HCT116 (cell line): ENCODE measurements at regions not wholly inside any gene's neighbourhood (a gene's known extent, or its start where the extent isn't known, plus 50 kb on each side); places are given as distances from the start of the nearest gene placed in this dataset.

Experiments
- ATAC-seq: fragments of 200-7000 bp; cut with Tn5 transposase; 2 replicates; pipeline ENCODE4 v1.9.1; 2020; ENCODE audit warnings: mild to moderate bottlenecking, moderate library complexity
- BruUV-seq: library from RNA; stranded (reverse); fragments of 400-500 nt; replicated peaks from 2 replicates; lab custom pipeline; 2021; lab: Mats Ljungman, UMichigan
- CTCF ChIA-PET: fragments of 300-600 bp; sonication (Branson Sonifier 250); formaldehyde crosslinking; loops from one replicate; lab custom pipeline; 2021; ENCODE audit warnings: antibody characterized with exemption; lab: Charles Lee
- POLR2A ChIA-PET: fragments of 300-600, 350-600 bp; sonication (Branson Sonifier 250); formaldehyde crosslinking; loops from one replicate; lab custom pipeline; 2021; ENCODE audit warnings: antibody characterized with exemption; lab: Charles Lee
- RAD21 ChIA-PET, 2 experiments: fragments of 300-600 bp; sonication (Branson Sonifier 250); formaldehyde crosslinking; loops; one replicate each; lab custom pipeline; 2023; ENCODE audit warnings: low total read pairs in 2 of 2; ENCODE audit not compliant: uncharacterized antibody in 2 of 2, unreplicated experiment in 2 of 2, low non-redundant PET in 1 of 2; lab: Charles Lee
- DNase-seq: peaks from one replicate; pipeline ENCODE4 v3.0.0-alpha.2; 2010; ENCODE audit warnings: low read depth, low spot score
- H2AFZ ChIP-seq: fragments of 200-600 bp; shearing (Covaris generic), sonication (generic); 2 replicates; pipeline ENCODE4 v1.6.1; 2017; ENCODE audit warnings: low read depth, mixed run types, mixed read lengths, antibody characterized with exemption, low read length; ENCODE audit not compliant: poor library complexity, severe bottlenecking
- H3K27ac ChIP-seq: 2 replicates; pipeline ENCODE4 v1.5.1; 2012; ENCODE audit warnings: low read depth, low read length
- H3K27me3 ChIP-seq: fragments of 200-600 bp; sonication (generic); 2 replicates; pipeline ENCODE4 v1.6.1; 2016; ENCODE audit warnings: mixed run types, low read length, mixed read lengths; ENCODE audit not compliant: insufficient read depth
- H3K36me3 ChIP-seq, 2 experiments: fragments of 200-500 bp in 1 of 2; fragments of 200-600 bp in 1 of 2; sonication (Bioruptor generic) in 1 of 2; sonication (generic) in 1 of 2; 2 replicates each; pipeline versions ENCODE4 v1.5.1 to v1.6.1; 2014 to 2016; ENCODE audit warnings: low read length in 2 of 2, inconsistent platforms in 1 of 2, mixed read lengths in 1 of 2, mixed run types in 1 of 2; ENCODE audit not compliant: insufficient read depth in 2 of 2, control insufficient read depth in 1 of 2
- H3K4me1 ChIP-seq, 2 experiments: fragments of 200-600 bp in 1 of 2; sonication (generic) in 1 of 2; 2 replicates each; pipeline versions ENCODE4 v1.5.1 to v1.6.1; 2012 to 2017; ENCODE audit warnings: low read length in 2 of 2, inconsistent platforms in 1 of 2, mild to moderate bottlenecking in 1 of 2, mixed read lengths in 1 of 2, mixed run types in 1 of 2, moderate library complexity in 1 of 2; ENCODE audit not compliant: insufficient read depth in 2 of 2, control insufficient read depth in 1 of 2
- H3K4me2 ChIP-seq: fragments of 200-600 bp; sonication (generic); 2 replicates; pipeline ENCODE4 v1.6.1; 2017; ENCODE audit warnings: mixed run types, low read length, mixed read lengths
- H3K4me3 ChIP-seq, 2 experiments: fragments of 200-600 bp in 1 of 2; sonication (generic) in 1 of 2; replicated peaks in 1 of 2; 2 replicates each; pipeline ENCODE4 v1.5.1; 2011 to 2016; ENCODE audit warnings: low read length in 2 of 2, control low read depth in 1 of 2, low read depth in 1 of 2, mild to moderate bottlenecking in 1 of 2, mixed read lengths in 1 of 2, mixed run types in 1 of 2
- H3K79me2 ChIP-seq: fragments of 200-600 bp; sonication (generic); 2 replicates; pipeline ENCODE4 v1.6.1; 2017; ENCODE audit warnings: mild to moderate bottlenecking, mixed run types, low read length, moderate library complexity, mixed read lengths; ENCODE audit not compliant: insufficient read depth
- H3K9ac ChIP-seq: fragments of 200-600 bp; sonication (generic); 2 replicates; pipeline ENCODE4 v1.6.1; 2016; ENCODE audit warnings: low read length, mixed read lengths
- H3K9me2 ChIP-seq: fragments of 200-600 bp; sonication (generic), shearing (Covaris generic); 2 replicates; pipeline ENCODE4 v1.6.1; 2017; ENCODE audit warnings: mixed run types, mild to moderate bottlenecking, moderate library complexity; ENCODE audit not compliant: insufficient read depth
- H3K9me3 ChIP-seq, 2 experiments: fragments of 200-500 bp in 1 of 2; fragments of 200-600 bp in 1 of 2; sonication (Bioruptor generic) in 1 of 2; sonication (generic) in 1 of 2; 2 replicates each; pipeline ENCODE4 v1.6.1; 2014 to 2017; ENCODE audit warnings: low read length in 2 of 2, mixed read lengths in 2 of 2, inconsistent platforms in 1 of 2, low read depth in 1 of 2, mild to moderate bottlenecking in 1 of 2, mixed run types in 1 of 2, moderate library complexity in 1 of 2; ENCODE audit not compliant: control insufficient read depth in 1 of 2, insufficient read depth in 1 of 2
- H4K20me1 ChIP-seq: fragments of 200-600 bp; sonication (generic), shearing (Covaris generic); 2 replicates; pipeline ENCODE4 v1.6.1; 2017; ENCODE audit warnings: mixed run types, mild to moderate bottlenecking, moderate library complexity; ENCODE audit not compliant: insufficient read depth
- CBX3 ChIP-seq: IDR thresholded peaks from 2 replicates; pipeline ENCODE4 v1.6.1; 2012; ENCODE audit warnings: low read depth
- CEBPB ChIP-seq: IDR thresholded peaks from 2 replicates; pipeline ENCODE4 v1.6.1; 2012; ENCODE audit warnings: low read depth
- EGR1 ChIP-seq: IDR thresholded peaks from 2 replicates; pipeline ENCODE4 v1.6.1; 2012; ENCODE audit warnings: low read depth
- ELF1 ChIP-seq: IDR thresholded peaks from 2 replicates; pipeline ENCODE4 v1.6.1; 2012; ENCODE audit warnings: low read depth, borderline replicate concordance
- EZH2 ChIP-seq: fragments of 200-600 bp; sonication (generic); IDR thresholded peaks from 2 replicates; pipeline ENCODE4 v1.6.1; 2017; ENCODE audit warnings: antibody characterized with exemption, mixed run types
- EZH2phosphoT487 ChIP-seq: fragments of 200-600 bp; IDR thresholded peaks from 2 replicates; pipeline ENCODE4 v1.6.1; 2018; ENCODE audit warnings: antibody characterized with exemption, borderline replicate concordance
- FOSL1 ChIP-seq: IDR thresholded peaks from 2 replicates; pipeline ENCODE4 v1.6.1; 2012; ENCODE audit warnings: low read depth
- POLR2A ChIP-seq: IDR thresholded peaks from 2 replicates; pipeline ENCODE4 v1.7.0; 2011; ENCODE audit warnings: borderline replicate concordance; ENCODE audit not compliant: insufficient read depth, insufficient read length; ENCODE audit errors: extremely low read depth
- POLR2AphosphoS5 ChIP-seq: IDR thresholded peaks from 2 replicates; pipeline ENCODE4 v1.6.1; 2011; ENCODE audit warnings: mild to moderate bottlenecking, low read depth, low read length, moderate library complexity
- TCF7L2 ChIP-seq: IDR thresholded peaks from 2 replicates; pipeline ENCODE4 v1.7.0; 2011; ENCODE audit warnings: borderline replicate concordance, inconsistent platforms; ENCODE audit not compliant: insufficient read depth, insufficient read length; ENCODE audit errors: extremely low read depth
- YY1 ChIP-seq: IDR thresholded peaks from 2 replicates; pipeline ENCODE4 v1.6.1; 2011; ENCODE audit warnings: low read length, low read depth, moderate library complexity, mild to moderate bottlenecking; ENCODE audit not compliant: insufficient replicate concordance; ENCODE audit errors: extremely low read depth
- intact Hi-C: fragments of 100-400 bp; cut with micrococcal nuclease; formaldehyde crosslinking; loops from 2 replicates; pipeline ENCODE4 v1.10.0; 2022
- TF ChIP-seq, protein P1 (sequence below), 3 experiments: fragments of 200-600 bp in 1 of 3; sonication (generic) in 1 of 3; IDR thresholded peaks in 2 of 3; conservative IDR thresholded peaks in 1 of 3; 2 replicates each; pipeline ENCODE4 v1.5.1; 2012 to 2017; ENCODE audit warnings: low read depth in 2 of 3, low read length in 2 of 3, antibody characterized with exemption in 1 of 3, borderline replicate concordance in 1 of 3, control low read depth in 1 of 3, mild to moderate bottlenecking in 1 of 3, mixed read lengths in 1 of 3, mixed run types in 1 of 3, moderate library complexity in 1 of 3; ENCODE audit not compliant: insufficient read depth in 1 of 3
- TF ChIP-seq, protein P2 (sequence below): IDR thresholded peaks from 2 replicates; pipeline ENCODE4 v1.6.1; 2012; ENCODE audit warnings: low read depth

DNA sequence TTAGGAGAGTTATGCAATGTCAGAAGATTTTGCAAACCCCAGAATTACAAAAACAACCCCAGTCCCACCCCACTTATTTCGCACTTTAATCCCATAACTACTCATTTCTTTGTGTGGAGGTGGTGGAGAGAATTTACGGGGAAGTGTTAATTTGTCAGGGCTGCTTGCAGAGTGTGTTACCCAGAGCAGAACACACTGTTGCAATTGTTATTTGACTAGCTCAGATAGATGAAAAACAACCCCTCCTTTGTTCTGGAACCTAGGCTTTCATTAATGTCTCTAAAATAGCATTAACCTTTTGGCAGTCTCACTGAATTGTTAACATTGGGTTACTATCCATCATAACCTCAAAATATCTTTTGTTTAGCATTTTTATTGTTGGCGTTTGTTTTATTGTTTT, 55.8 kb upstream of the MINAR1 start:
- ChIA-PET CTCF (no interaction called here), POLR2A (no interaction called here), RAD21 (no interaction called here)
- no peak for DNase-seq
- intact Hi-C loops: no loop called here
- Histone ChIP-seq H4K20me1 (no peaks in the 10 kb centered on the region), H3K79me2 (no peaks in the 10 kb centered on the region), H3K9ac (no peak overlapping the region), H3K27ac (no peak overlapping the region), H3K4me1 (no peaks in the 10 kb centered on the region), H3K27me3 (no peaks in the 10 kb centered on the region), H3K9me3 (no peaks in the 10 kb centered on the region), H2AFZ (no peak overlapping the region), H3K9me2 (no peaks in the 10 kb centered on the region), H3K4me2 (no peak overlapping the region), H3K4me3 (no peak overlapping the region), H3K36me3 (no peaks in the 10 kb centered on the region)
- ATAC-seq: no peak
- TF ChIP-seq CEBPB (no peak), ELF1 (no peak), CBX3 (no peak), FOSL1 (no peak), TCF7L2 (no peak), YY1 (no peak), EZH2 (no peak), POLR2AphosphoS5 (no peak), POLR2A (no peak), EZH2phosphoT487 (no peak), EGR1 (no peak)
- TF ChIP-seq, protein P1, sequence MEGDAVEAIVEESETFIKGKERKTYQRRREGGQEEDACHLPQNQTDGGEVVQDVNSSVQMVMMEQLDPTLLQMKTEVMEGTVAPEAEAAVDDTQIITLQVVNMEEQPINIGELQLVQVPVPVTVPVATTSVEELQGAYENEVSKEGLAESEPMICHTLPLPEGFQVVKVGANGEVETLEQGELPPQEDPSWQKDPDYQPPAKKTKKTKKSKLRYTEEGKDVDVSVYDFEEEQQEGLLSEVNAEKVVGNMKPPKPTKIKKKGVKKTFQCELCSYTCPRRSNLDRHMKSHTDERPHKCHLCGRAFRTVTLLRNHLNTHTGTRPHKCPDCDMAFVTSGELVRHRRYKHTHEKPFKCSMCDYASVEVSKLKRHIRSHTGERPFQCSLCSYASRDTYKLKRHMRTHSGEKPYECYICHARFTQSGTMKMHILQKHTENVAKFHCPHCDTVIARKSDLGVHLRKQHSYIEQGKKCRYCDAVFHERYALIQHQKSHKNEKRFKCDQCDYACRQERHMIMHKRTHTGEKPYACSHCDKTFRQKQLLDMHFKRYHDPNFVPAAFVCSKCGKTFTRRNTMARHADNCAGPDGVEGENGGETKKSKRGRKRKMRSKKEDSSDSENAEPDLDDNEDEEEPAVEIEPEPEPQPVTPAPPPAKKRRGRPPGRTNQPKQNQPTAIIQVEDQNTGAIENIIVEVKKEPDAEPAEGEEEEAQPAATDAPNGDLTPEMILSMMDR (IDR thresholded peaks at IDR 0.05 in 2 of 3, conservative IDR thresholded peaks at IDR 0.05 in 1 of 3; ENCODE audit: borderline replicate concordance in 1 of 3, insufficient read depth in 1 of 3, low read depth in 2 of 3, low read length in 2 of 3): no peak
- TF ChIP-seq, protein P2, sequence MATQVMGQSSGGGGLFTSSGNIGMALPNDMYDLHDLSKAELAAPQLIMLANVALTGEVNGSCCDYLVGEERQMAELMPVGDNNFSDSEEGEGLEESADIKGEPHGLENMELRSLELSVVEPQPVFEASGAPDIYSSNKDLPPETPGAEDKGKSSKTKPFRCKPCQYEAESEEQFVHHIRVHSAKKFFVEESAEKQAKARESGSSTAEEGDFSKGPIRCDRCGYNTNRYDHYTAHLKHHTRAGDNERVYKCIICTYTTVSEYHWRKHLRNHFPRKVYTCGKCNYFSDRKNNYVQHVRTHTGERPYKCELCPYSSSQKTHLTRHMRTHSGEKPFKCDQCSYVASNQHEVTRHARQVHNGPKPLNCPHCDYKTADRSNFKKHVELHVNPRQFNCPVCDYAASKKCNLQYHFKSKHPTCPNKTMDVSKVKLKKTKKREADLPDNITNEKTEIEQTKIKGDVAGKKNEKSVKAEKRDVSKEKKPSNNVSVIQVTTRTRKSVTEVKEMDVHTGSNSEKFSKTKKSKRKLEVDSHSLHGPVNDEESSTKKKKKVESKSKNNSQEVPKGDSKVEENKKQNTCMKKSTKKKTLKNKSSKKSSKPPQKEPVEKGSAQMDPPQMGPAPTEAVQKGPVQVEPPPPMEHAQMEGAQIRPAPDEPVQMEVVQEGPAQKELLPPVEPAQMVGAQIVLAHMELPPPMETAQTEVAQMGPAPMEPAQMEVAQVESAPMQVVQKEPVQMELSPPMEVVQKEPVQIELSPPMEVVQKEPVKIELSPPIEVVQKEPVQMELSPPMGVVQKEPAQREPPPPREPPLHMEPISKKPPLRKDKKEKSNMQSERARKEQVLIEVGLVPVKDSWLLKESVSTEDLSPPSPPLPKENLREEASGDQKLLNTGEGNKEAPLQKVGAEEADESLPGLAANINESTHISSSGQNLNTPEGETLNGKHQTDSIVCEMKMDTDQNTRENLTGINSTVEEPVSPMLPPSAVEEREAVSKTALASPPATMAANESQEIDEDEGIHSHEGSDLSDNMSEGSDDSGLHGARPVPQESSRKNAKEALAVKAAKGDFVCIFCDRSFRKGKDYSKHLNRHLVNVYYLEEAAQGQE: no peak
- BruUV-seq: no TSS peak
